ENCODE measurements at regions not wholly inside any gene's neighbourhood (a gene's known extent, or its start where the extent isn't known, plus 50 kb on each side); places are given as distances from the start of the nearest gene placed in this dataset.

DNA sequence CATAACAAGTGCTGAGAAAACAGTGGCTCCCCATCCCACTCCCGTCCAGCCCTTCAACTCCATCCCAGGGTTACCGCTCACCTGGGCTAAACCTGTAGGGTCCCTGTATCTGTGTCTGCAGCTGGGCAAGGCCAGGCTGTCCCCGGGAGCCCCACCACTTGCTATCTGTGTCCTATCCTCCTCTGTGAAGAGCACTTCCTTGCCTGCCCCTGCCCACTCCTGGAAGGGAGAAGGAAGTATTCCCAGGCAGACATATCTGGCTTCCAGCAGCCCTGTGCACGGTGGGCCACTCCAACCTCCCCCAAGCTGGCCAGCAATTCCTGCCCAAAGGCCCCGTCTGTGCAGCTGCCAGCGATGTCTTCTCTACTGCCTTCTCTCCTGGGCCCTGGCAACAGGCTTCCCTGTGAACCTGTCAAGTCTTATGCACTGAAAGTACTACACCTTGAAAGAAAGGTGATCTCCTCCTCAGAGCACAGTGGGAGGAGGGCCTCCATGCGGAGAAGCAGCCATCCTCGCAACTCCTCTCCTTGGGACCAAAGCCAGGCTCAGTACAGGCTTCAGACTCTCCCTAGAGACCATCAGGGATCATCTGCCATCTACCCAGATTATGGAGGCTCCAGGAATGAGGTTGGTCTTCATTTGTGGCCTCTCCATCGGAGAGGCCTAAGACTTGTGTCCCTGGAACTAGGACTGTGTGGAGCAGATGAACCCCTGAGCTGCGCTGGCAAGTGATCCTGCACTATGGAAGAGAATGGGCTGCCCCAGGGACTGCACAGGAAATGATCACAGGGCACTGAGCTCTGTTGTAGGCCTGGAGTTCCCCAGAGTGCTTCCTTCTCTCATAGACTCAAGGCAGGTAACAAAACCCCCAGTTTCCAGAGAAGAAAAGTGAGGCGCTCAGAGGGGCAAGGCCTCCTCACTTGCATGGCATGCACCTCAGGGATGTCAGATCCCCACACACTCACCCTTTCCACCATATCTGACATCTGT, 663.6 kb downstream of the BCL11B start:
- TF ChIP-seq, protein P1, sequence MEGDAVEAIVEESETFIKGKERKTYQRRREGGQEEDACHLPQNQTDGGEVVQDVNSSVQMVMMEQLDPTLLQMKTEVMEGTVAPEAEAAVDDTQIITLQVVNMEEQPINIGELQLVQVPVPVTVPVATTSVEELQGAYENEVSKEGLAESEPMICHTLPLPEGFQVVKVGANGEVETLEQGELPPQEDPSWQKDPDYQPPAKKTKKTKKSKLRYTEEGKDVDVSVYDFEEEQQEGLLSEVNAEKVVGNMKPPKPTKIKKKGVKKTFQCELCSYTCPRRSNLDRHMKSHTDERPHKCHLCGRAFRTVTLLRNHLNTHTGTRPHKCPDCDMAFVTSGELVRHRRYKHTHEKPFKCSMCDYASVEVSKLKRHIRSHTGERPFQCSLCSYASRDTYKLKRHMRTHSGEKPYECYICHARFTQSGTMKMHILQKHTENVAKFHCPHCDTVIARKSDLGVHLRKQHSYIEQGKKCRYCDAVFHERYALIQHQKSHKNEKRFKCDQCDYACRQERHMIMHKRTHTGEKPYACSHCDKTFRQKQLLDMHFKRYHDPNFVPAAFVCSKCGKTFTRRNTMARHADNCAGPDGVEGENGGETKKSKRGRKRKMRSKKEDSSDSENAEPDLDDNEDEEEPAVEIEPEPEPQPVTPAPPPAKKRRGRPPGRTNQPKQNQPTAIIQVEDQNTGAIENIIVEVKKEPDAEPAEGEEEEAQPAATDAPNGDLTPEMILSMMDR (IDR thresholded peaks at IDR 0.05), result no peak
- TF ChIP-seq EP300 (IDR thresholded peaks at IDR 0.05) (no peak), POLR2A (IDR thresholded peaks at IDR 0.05) (no peak)

Measured in suprapubic skin (tissue), 3 donors.